WTC11 (cell line): ENCODE measurements at regions not wholly inside any gene's neighbourhood (a gene's known extent, or its start where the extent isn't known, plus 50 kb on each side); places are given as distances from the start of the nearest gene placed in this dataset.

Experiments
- ATAC-seq: fragments of 200-7000 bp; cut with Tn5 transposase; 2 replicates; pipeline ENCODE4 v1.10.0; 2021; ENCODE audit warnings: mild to moderate bottlenecking, moderate library complexity
- CTCF ChIA-PET: fragments of 300-600 bp; sonication (Branson Sonifier 250); formaldehyde crosslinking; loops from one replicate; lab custom pipeline; 2021; ENCODE audit warnings: antibody characterized with exemption; lab: Charles Lee
- POLR2A ChIA-PET: fragments of 350-600 bp; sonication (Branson Sonifier 250); formaldehyde crosslinking; loops from one replicate; lab custom pipeline; 2021; ENCODE audit warnings: antibody characterized with exemption; lab: Charles Lee
- DNase-seq: peaks from one replicate; pipeline ENCODE4 v3.0.0; 2021; ENCODE audit warnings: low spot score
- H3K27ac Mint-ChIP-seq: 2 replicates; pipeline ENCODE4 v1.8.0; 2021; ENCODE audit warnings: mixed read lengths
- H3K27me3 Mint-ChIP-seq: 2 replicates; pipeline ENCODE4 v1.8.0; 2021; ENCODE audit warnings: low read depth, mild to moderate bottlenecking, moderate library complexity, mixed read lengths
- H3K36me3 Mint-ChIP-seq: 2 replicates; pipeline ENCODE4 v1.8.0; 2021; ENCODE audit warnings: mixed read lengths
- H3K4me1 Mint-ChIP-seq: 2 replicates; pipeline ENCODE4 v1.8.0; 2022; ENCODE audit warnings: mixed read lengths
- H3K4me3 Mint-ChIP-seq: 2 replicates; pipeline ENCODE4 v1.8.0; 2021; ENCODE audit warnings: mild to moderate bottlenecking, moderate library complexity, mixed read lengths
- H3K9me3 Mint-ChIP-seq: 2 replicates; pipeline ENCODE4 v1.8.0; 2021; ENCODE audit warnings: mixed read lengths
- GABPB1 ChIP-seq: sonication (generic); formaldehyde crosslinking; IDR thresholded peaks from 2 replicates; pipeline ENCODE4 v1.8.1; 2023; ENCODE audit warnings: mild to moderate bottlenecking, missing genetic modification reagents
- JUN ChIP-seq: sonication (generic); formaldehyde crosslinking; IDR thresholded peaks from 2 replicates; pipeline ENCODE4 v1.8.0; 2023; ENCODE audit warnings: mild to moderate bottlenecking, missing genetic modification reagents
- NFE2L1 ChIP-seq: sonication (generic); formaldehyde crosslinking; IDR thresholded peaks from 2 replicates; pipeline ENCODE4 v1.8.1; 2023; ENCODE audit warnings: missing genetic modification reagents
- RORB ChIP-seq: fragments of 250-450 bp; sonication (Bioruptor Pico); IDR thresholded peaks from 2 replicates; pipeline ENCODE4 v1.9.0; 2021; ENCODE audit warnings: mild to moderate bottlenecking
- TEAD1 ChIP-seq: sonication (generic); formaldehyde crosslinking; IDR thresholded peaks from 2 replicates; pipeline ENCODE4 v1.8.0; 2022; ENCODE audit warnings: mild to moderate bottlenecking, missing genetic modification reagents
- TEAD4 ChIP-seq: sonication (generic); formaldehyde crosslinking; IDR thresholded peaks from 2 replicates; pipeline ENCODE4 v1.8.0; 2022; ENCODE audit warnings: mild to moderate bottlenecking, missing genetic modification reagents
- ZNF396 ChIP-seq: fragments of 250-450 bp; sonication (Bioruptor Pico); IDR thresholded peaks from 2 replicates; pipeline ENCODE4 v1.8.0; 2021; ENCODE audit warnings: mild to moderate bottlenecking, moderate library complexity, borderline replicate concordance
- TF ChIP-seq, protein P1 (sequence below): sonication (generic); formaldehyde crosslinking; IDR thresholded peaks from 2 replicates; pipeline ENCODE4 v1.8.0; 2023; ENCODE audit warnings: mild to moderate bottlenecking, missing genetic modification reagents
- TF ChIP-seq, protein P2 (sequence below): fragments of 200-600 bp; IDR thresholded peaks from 2 replicates; pipeline ENCODE4 v1.8.0; 2022; ENCODE audit warnings: antibody characterized with exemption
- TF ChIP-seq, protein P3 (sequence below): sonication (generic); formaldehyde crosslinking; IDR thresholded peaks from 2 replicates; pipeline ENCODE4 v1.8.0; 2022; ENCODE audit warnings: mild to moderate bottlenecking, missing genetic modification reagents
- TF ChIP-seq, protein P4 (sequence below): sonication (generic); formaldehyde crosslinking; IDR thresholded peaks from 2 replicates; pipeline ENCODE4 v1.8.0; 2022; ENCODE audit warnings: mild to moderate bottlenecking, missing genetic modification reagents
- TF ChIP-seq, protein P5 (sequence below): sonication (generic); formaldehyde crosslinking; IDR thresholded peaks from 2 replicates; pipeline ENCODE4 v1.8.1; 2022; ENCODE audit warnings: missing genetic modification reagents, borderline replicate concordance
- TF ChIP-seq, protein P6 (sequence below): sonication (generic); formaldehyde crosslinking; IDR thresholded peaks from 2 replicates; pipeline ENCODE4 v1.8.1; 2022; ENCODE audit warnings: mild to moderate bottlenecking, moderate library complexity, missing genetic modification reagents
- TF ChIP-seq, protein P7 (sequence below): fragments of 250-450 bp; sonication (Bioruptor Pico); conservative IDR thresholded peaks from 2 replicates; pipeline ENCODE4 v1.9.0; 2021; ENCODE audit warnings: mild to moderate bottlenecking

DNA sequence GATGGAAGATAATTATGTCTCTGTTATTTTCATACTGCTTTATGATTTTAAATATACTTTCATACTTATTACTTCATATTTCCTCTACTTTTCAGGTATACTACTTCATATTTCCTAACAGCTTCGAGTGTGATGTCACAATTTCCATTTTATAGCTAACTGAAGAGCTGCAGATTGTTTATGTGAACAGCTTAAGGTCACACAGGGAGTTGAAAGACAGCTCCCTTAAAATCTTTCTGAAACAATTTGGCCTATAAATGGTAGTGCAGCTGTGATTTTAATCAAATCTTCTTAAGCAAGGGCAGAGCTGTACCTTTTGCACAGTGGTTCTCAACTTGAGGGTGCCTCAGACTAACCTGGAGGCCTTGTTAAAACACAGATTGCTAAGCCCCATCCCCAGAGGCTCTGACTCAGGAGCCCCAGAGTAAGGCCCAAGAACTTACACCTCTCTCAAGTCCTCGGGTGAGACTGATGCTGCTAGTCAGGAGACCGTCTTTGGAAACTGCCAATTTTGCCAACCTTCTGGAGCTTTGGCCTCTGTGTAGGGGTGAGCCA, 347.0 kb upstream of the HSF2 start (continued):
- TF ChIP-seq, protein P1, sequence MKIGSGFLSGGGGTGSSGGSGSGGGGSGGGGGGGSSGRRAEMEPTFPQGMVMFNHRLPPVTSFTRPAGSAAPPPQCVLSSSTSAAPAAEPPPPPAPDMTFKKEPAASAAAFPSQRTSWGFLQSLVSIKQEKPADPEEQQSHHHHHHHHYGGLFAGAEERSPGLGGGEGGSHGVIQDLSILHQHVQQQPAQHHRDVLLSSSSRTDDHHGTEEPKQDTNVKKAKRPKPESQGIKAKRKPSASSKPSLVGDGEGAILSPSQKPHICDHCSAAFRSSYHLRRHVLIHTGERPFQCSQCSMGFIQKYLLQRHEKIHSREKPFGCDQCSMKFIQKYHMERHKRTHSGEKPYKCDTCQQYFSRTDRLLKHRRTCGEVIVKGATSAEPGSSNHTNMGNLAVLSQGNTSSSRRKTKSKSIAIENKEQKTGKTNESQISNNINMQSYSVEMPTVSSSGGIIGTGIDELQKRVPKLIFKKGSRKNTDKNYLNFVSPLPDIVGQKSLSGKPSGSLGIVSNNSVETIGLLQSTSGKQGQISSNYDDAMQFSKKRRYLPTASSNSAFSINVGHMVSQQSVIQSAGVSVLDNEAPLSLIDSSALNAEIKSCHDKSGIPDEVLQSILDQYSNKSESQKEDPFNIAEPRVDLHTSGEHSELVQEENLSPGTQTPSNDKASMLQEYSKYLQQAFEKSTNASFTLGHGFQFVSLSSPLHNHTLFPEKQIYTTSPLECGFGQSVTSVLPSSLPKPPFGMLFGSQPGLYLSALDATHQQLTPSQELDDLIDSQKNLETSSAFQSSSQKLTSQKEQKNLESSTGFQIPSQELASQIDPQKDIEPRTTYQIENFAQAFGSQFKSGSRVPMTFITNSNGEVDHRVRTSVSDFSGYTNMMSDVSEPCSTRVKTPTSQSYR (CRISPR knock-in tag): no peak
- TF ChIP-seq, protein P2, sequence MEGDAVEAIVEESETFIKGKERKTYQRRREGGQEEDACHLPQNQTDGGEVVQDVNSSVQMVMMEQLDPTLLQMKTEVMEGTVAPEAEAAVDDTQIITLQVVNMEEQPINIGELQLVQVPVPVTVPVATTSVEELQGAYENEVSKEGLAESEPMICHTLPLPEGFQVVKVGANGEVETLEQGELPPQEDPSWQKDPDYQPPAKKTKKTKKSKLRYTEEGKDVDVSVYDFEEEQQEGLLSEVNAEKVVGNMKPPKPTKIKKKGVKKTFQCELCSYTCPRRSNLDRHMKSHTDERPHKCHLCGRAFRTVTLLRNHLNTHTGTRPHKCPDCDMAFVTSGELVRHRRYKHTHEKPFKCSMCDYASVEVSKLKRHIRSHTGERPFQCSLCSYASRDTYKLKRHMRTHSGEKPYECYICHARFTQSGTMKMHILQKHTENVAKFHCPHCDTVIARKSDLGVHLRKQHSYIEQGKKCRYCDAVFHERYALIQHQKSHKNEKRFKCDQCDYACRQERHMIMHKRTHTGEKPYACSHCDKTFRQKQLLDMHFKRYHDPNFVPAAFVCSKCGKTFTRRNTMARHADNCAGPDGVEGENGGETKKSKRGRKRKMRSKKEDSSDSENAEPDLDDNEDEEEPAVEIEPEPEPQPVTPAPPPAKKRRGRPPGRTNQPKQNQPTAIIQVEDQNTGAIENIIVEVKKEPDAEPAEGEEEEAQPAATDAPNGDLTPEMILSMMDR: no peak
- TF ChIP-seq, protein P3, sequence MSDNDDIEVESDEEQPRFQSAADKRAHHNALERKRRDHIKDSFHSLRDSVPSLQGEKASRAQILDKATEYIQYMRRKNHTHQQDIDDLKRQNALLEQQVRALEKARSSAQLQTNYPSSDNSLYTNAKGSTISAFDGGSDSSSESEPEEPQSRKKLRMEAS (CRISPR knock-in tag): no peak
- TF ChIP-seq, protein P4, sequence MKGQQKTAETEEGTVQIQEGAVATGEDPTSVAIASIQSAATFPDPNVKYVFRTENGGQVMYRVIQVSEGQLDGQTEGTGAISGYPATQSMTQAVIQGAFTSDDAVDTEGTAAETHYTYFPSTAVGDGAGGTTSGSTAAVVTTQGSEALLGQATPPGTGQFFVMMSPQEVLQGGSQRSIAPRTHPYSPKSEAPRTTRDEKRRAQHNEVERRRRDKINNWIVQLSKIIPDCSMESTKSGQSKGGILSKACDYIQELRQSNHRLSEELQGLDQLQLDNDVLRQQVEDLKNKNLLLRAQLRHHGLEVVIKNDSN: no peak
- TF ChIP-seq, all 79 proteins: peak for 0

DNA sequence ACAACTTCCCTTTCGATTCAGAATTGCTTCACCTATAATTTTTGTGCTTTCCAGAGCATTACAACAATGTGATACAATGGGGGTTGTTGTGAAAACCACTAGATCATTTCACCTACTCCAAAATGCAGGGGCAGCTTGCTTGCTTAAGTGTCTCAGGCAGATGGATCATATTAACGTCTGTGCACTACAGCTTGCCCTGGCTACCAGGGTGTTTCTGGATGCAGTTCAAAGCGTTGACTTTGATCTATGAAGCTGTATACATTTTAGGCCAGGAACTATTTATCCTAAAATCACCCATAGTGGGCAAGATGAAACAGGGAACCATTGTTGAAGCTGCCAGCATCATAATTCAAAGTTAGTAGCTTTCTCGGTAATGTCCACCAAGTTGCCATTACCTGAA, 339.5 kb upstream of the HSF2 start:
- CTCF ChIA-PET: no interaction called here
- ATAC-seq (no peak), DNase-seq (no peak)
- POLR2A ChIA-PET: no interaction called here
- Mint-ChIP-seq H3K4me3 (no peak overlapping the region), H3K27me3 (no peaks in the 10 kb centered on the region), H3K36me3 (no peaks in the 10 kb centered on the region), H3K9me3 (no peaks in the 10 kb centered on the region), H3K27ac (no peak overlapping the region), H3K4me1 (peaks cover 31% of the 10 kb centered on the region)
- TF ChIP-seq, protein P5, sequence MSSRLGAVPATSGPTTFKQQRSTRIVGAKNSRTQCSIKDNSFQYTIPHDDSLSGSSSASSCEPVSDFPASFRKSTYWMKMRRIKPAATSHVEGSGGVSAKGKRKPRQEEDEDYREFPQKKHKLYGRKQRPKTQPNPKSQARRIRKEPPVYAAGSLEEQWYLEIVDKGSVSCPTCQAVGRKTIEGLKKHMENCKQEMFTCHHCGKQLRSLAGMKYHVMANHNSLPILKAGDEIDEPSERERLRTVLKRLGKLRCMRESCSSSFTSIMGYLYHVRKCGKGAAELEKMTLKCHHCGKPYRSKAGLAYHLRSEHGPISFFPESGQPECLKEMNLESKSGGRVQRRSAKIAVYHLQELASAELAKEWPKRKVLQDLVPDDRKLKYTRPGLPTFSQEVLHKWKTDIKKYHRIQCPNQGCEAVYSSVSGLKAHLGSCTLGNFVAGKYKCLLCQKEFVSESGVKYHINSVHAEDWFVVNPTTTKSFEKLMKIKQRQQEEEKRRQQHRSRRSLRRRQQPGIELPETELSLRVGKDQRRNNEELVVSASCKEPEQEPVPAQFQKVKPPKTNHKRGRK (CRISPR knock-in tag): no peak
- TF ChIP-seq ZNF396 (CRISPR knock-in tag): no peak
- no peak for TF ChIP-seq GABPB1 (CRISPR knock-in tag)
- TF ChIP-seq RORB: no peak
- no peak for TF ChIP-seq NFE2L1
- no peak for TF ChIP-seq TEAD1
- TF ChIP-seq, protein P6, sequence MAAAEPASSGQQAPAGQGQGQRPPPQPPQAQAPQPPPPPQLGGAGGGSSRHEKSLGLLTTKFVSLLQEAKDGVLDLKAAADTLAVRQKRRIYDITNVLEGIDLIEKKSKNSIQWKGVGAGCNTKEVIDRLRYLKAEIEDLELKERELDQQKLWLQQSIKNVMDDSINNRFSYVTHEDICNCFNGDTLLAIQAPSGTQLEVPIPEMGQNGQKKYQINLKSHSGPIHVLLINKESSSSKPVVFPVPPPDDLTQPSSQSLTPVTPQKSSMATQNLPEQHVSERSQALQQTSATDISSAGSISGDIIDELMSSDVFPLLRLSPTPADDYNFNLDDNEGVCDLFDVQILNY (CRISPR knock-in tag): no peak
- TF ChIP-seq, protein P4: no peak
- TF ChIP-seq TEAD4: no peak
- TF ChIP-seq, protein P7, sequence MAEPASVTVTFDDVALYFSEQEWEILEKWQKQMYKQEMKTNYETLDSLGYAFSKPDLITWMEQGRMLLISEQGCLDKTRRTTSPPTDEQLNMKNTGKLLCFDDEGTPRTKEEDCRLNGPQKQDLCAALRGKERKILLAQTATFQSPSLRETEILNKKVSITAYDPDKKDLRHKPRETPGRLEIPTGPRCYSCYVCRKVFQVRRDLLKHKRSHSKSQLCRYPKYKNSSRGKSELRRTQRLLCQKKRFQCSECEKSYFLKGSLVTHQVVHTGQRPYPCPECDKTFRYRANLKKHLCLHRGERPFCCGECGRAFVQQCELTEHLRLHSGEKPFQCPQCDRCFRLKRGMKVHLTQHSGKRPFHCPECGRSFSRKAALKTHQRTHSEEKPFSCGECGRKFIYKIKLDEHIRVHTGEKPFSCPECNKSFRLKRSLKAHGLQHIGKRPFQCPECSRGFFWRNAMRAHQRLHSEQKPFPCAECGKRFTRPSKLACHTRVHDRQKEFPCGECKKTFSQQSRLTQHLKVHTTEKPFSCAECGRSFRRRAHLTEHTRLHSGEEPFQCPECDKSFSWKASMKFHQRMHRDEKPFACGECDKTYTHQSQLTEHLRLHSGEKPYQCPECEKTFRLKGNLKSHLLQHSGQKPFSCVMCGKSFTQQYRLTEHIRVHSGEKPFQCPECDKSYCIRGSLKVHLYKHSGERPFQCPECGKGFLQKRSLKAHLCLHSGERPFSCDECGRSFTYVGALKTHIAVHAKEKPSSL (CRISPR knock-in tag): no peak
- TF ChIP-seq JUN (CRISPR knock-in tag): no peak
